CD4-positive, alpha-beta T cell (primary cell): ENCODE measurements at regions not wholly inside any gene's neighbourhood (a gene's known extent, or its start where the extent isn't known, plus 50 kb on each side); places are given as distances from the start of the nearest gene placed in this dataset.

Experiments used
- ATAC-seq: fragments of 200-7000 bp; cut with Tn5 transposase; one replicate; pipeline ENCODE4 v1.10.0; 2022; ENCODE audit warnings: mild to moderate bottlenecking; ENCODE audit not compliant: poor library complexity
- CTCF ChIA-PET: fragments of 350-600 bp; sonication (Branson Sonifier 250); formaldehyde crosslinking; loops from one replicate; lab custom pipeline; 2021; ENCODE audit warnings: antibody characterized with exemption, inconsistent platforms; lab: Charles Lee
- POLR2A ChIA-PET: fragments of 350-600 bp; sonication (Branson Sonifier 250); formaldehyde crosslinking; loops from one replicate; lab custom pipeline; 2021; ENCODE audit warnings: antibody characterized with exemption, inconsistent platforms; lab: Charles Lee
- DNase-seq, 14 experiments: peaks; one replicate each; pipeline ENCODE4 v3.0.0-alpha.2; 2013 to 2020; ENCODE audit warnings: mixed read lengths in 2 of 14
- H3K27ac ChIP-seq, 2 donors: one replicate each; pipeline versions ENCODE4 v1.5.1 to v1.7.0; 2013; ENCODE audit warnings: low read length in 2 of 2, low read depth in 1 of 2, mild to moderate bottlenecking in 1 of 2
- H3K27me3 ChIP-seq, 2 experiments: 1 replicate in 1 of 2; 2 replicates in 1 of 2; pipeline versions ENCODE4 v1.6.1 to v1.7.0; 2013; ENCODE audit warnings: low read length in 2 of 2, control low read depth in 1 of 2, mild to moderate bottlenecking in 1 of 2, moderate library complexity in 1 of 2; ENCODE audit not compliant: insufficient read depth in 2 of 2, control insufficient read depth in 1 of 2
- H3K36me3 ChIP-seq: one replicate; pipeline ENCODE4 v1.6.1; 2013; ENCODE audit warnings: low read length, control low read depth; ENCODE audit not compliant: insufficient read depth
- H3K4me1 ChIP-seq: one replicate; pipeline ENCODE4 v1.6.1; 2013; ENCODE audit warnings: low read length, control low read depth; ENCODE audit not compliant: insufficient read depth
- H3K4me3 ChIP-seq: one replicate; pipeline ENCODE4 v1.5.1; 2013; ENCODE audit warnings: mild to moderate bottlenecking, low read length, moderate library complexity
- H3K9me3 ChIP-seq, 2 experiments: 1 replicate in 1 of 2; 2 replicates in 1 of 2; pipeline versions ENCODE4 v1.6.1 to v1.7.0; 2013; ENCODE audit warnings: low read length in 2 of 2, mild to moderate bottlenecking in 2 of 2, control low read depth in 1 of 2, moderate library complexity in 1 of 2; ENCODE audit not compliant: control insufficient read depth in 1 of 2, insufficient read depth in 1 of 2
- H3K27ac Mint-ChIP-seq: one replicate; pipeline ENCODE4 v1.8.0; 2020; ENCODE audit warnings: mixed read lengths
- H3K27me3 Mint-ChIP-seq: one replicate; pipeline ENCODE4 v1.8.0; 2021; ENCODE audit warnings: mixed read lengths
- H3K36me3 Mint-ChIP-seq: one replicate; pipeline ENCODE4 v1.8.0; 2021; ENCODE audit warnings: low read depth, mixed read lengths
- H3K4me1 Mint-ChIP-seq: one replicate; pipeline ENCODE4 v1.8.0; 2021; ENCODE audit warnings: low read depth, mixed read lengths
- H3K4me3 Mint-ChIP-seq: one replicate; pipeline ENCODE4 v1.8.0; 2020; ENCODE audit warnings: mild to moderate bottlenecking, mixed read lengths
- H3K9me3 Mint-ChIP-seq: one replicate; pipeline ENCODE4 v1.8.0; 2020; ENCODE audit warnings: mixed read lengths
- intact Hi-C, 2 experiments: fragments of 100-400 bp; cut with DNase I in 1 of 2; cut with micrococcal nuclease in 1 of 2; formaldehyde crosslinking; loops; one replicate each; pipeline versions ENCODE4 v1.15.1 to v1.9.0; 2023 to 2025; cut with DNase I, micrococcal nuclease
- TF ChIP-seq, protein P1 (sequence below): fragments of 200-600 bp; IDR thresholded peaks from one replicate; pipeline ENCODE4 v1.8.0; 2022; ENCODE audit warnings: antibody characterized with exemption, mild to moderate bottlenecking

DNA sequence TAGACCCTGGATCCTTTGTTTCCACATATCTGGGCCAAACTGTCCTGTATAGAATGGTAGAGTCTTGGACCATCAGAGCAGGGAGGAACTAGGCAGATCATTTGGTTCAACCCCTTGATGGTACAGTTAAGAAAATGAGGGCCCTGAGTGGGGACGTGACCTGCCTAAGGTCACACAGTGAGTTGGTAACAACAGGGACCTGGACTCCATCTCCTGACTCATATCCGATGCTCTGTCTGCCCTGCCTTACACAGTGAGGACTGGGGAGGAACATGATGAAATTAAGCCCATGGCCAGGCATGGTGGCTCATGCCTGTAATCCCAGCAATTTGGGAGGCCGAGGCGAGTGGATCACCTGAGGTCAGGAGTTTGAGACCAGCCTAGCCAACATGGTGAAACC is 440.2 kb downstream of the PTPRU start:
- CTCF ChIA-PET: no interaction called here
- no peaks in the 10 kb centered on the region for H3K27me3 Mint-ChIP-seq
- TF ChIP-seq, protein P1, sequence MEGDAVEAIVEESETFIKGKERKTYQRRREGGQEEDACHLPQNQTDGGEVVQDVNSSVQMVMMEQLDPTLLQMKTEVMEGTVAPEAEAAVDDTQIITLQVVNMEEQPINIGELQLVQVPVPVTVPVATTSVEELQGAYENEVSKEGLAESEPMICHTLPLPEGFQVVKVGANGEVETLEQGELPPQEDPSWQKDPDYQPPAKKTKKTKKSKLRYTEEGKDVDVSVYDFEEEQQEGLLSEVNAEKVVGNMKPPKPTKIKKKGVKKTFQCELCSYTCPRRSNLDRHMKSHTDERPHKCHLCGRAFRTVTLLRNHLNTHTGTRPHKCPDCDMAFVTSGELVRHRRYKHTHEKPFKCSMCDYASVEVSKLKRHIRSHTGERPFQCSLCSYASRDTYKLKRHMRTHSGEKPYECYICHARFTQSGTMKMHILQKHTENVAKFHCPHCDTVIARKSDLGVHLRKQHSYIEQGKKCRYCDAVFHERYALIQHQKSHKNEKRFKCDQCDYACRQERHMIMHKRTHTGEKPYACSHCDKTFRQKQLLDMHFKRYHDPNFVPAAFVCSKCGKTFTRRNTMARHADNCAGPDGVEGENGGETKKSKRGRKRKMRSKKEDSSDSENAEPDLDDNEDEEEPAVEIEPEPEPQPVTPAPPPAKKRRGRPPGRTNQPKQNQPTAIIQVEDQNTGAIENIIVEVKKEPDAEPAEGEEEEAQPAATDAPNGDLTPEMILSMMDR: no peak
- ATAC-seq: no peak
- no peak overlapping the region for H3K4me3 ChIP-seq
- H3K36me3 Mint-ChIP-seq: no peaks in the 10 kb centered on the region
- H3K36me3 ChIP-seq: no peaks in the 10 kb centered on the region
- H3K4me1 ChIP-seq: no peaks in the 10 kb centered on the region
- no peaks in the 10 kb centered on the region for H3K9me3 Mint-ChIP-seq
- H3K4me1 Mint-ChIP-seq: no peaks in the 10 kb centered on the region
- POLR2A ChIA-PET: no interaction called here
- no peak overlapping the region for H3K4me3 Mint-ChIP-seq
- intact Hi-C loops: no loop called here
- no peak for DNase-seq
- no peak overlapping the region for H3K27ac Mint-ChIP-seq
- no peak overlapping the region for H3K27ac ChIP-seq
- no peaks in the 10 kb centered on the region for H3K9me3 ChIP-seq
- H3K27me3 ChIP-seq: no peaks in the 10 kb centered on the region

DNA sequence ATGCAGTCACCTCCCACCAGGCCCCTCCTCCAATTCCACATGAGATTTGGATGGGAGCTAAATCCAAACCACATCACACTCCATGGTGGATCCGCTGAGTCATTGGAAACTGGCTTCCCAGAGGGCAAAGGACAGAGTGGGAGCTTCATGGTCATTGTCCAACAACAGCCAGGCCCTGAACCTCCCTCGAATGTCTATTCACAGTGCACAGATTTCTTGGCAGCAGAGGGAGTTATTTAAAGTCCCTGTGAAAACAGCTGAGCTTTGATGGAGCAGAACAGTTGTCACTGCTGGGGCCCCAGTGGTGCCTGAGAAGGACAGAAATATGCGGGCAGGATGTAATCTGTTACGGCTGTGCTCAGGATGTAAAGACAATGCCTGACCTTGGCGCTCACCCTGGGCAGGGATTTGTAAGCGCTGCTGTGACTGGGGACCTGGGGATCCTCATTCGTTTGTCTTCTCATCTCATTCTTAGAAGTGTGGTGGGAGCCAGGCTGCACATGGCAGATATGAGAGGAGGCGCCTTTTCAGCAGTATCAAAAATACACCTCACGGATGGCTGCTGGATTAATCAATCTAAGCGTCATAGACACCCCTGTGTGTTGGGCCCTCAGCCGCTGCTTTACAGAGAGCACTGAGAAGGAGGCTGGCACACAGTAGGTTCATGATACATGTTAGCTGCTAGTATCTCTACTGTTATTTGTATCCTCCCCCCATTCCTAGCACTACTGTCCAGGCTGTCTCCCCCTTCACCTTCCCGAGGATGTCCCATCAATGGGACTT is 439.4 kb downstream of the PTPRU start:
- Histone ChIP-seq H3K9me3 (no peaks in the 10 kb centered on the region), H3K4me1 (no peaks in the 10 kb centered on the region), H3K27me3 (no peaks in the 10 kb centered on the region), H3K27ac (no peak overlapping the region), H3K4me3 (no peak overlapping the region), H3K36me3 (no peaks in the 10 kb centered on the region)
- no peak for ATAC-seq
- DNase-seq: peak in 1 of 14 experiments; percentile 0
- Mint-ChIP-seq H3K36me3 (no peaks in the 10 kb centered on the region), H3K27ac (no peak overlapping the region), H3K9me3 (no peaks in the 10 kb centered on the region), H3K27me3 (no peaks in the 10 kb centered on the region), H3K4me3 (no peak overlapping the region), H3K4me1 (no peaks in the 10 kb centered on the region)
- ChIA-PET POLR2A (no interaction called here), CTCF (no interaction called here)
- TF ChIP-seq, protein P1: no peak
- intact Hi-C loops: no loop called here

DNA sequence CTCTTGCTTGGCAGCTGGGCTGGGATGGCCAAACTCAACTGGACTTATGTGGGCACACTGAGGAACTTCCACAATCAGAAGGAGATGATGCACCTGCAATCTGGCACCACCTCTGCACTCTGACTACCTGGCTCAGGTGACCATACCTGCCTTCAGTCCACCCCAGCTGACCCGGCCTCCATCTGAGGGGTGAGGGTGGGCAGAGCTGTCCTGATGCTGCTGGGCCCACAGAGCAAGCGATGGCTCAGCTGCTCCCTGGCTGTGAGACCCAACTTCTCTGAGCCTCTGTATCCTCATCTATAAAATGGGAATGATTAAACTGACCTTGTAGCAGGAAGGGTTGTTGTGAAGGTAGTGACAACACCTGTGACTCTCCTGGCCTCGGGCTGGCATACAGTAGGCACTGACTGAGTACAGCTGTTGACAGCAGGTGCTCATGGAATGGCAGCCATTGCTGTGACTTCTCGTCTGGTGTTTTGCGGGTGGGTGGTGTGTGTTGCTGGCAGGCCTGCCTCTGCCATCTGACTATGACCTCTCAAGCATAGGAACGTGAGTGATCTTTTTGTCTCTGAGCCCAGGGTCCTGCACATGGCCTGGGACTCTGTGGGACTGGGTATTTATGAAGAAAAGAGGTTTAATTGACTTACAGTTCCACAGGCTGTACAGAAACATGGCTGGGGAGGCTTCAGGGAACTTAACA is 438.5 kb downstream of the PTPRU start:
- H3K27me3 ChIP-seq: no peaks in the 10 kb centered on the region
- no peaks in the 10 kb centered on the region for H3K4me1 ChIP-seq
- no peaks in the 10 kb centered on the region for H3K4me1 Mint-ChIP-seq
- DNase-seq: no peak
- no peak overlapping the region for H3K27ac ChIP-seq
- CTCF ChIA-PET: no interaction called here
- no peak overlapping the region for H3K4me3 ChIP-seq
- no peaks in the 10 kb centered on the region for H3K9me3 ChIP-seq
- ATAC-seq: no peak
- TF ChIP-seq, protein P1: no peak
- H3K36me3 Mint-ChIP-seq: no peaks in the 10 kb centered on the region
- H3K9me3 Mint-ChIP-seq: no peaks in the 10 kb centered on the region
- POLR2A ChIA-PET: no interaction called here
- H3K27me3 Mint-ChIP-seq: peaks cover 8% of the 10 kb centered on the region
- no peak overlapping the region for H3K4me3 Mint-ChIP-seq
- no peaks in the 10 kb centered on the region for H3K36me3 ChIP-seq
- H3K27ac Mint-ChIP-seq: no peak overlapping the region
- intact Hi-C loops: no loop called here
